ENCODE measurements at regions not wholly inside any gene's neighbourhood (a gene's known extent, or its start where the extent isn't known, plus 50 kb on each side); places are given as distances from the start of the nearest gene placed in this dataset.

GRCh38 chr5:158537366-158537765, 562.4 kb downstream of the EBF1 start:
- H2AFZ ChIP-seq (ENCODE audit: low read depth, low read length, severe bottlenecking) = no peak overlapping the region
- H3K4me2 ChIP-seq (ENCODE audit: low read depth, low read length, poor library complexity, severe bottlenecking) = no peak overlapping the region
- no peaks in the 10 kb centered on the region for H4K20me1 ChIP-seq (ENCODE audit: low read depth, low read length)
- no peaks in the 10 kb centered on the region for H3K36me3 ChIP-seq (ENCODE audit: low read length)
- H3K27me3 ChIP-seq (ENCODE audit: low read length) = no peaks in the 10 kb centered on the region
- no peaks in the 10 kb centered on the region for H3F3A ChIP-seq (ENCODE audit: insufficient read depth)
- TF ChIP-seq EZH2phosphoT487 (conservative IDR thresholded peaks at IDR 0.05; ENCODE audit: low read length) (no peak), CTCF (IDR thresholded peaks at IDR 0.05; ENCODE audit: insufficient read depth, low read length, poor library complexity, severe bottlenecking) (no peak)
- no peaks in the 10 kb centered on the region for H3K9me3 ChIP-seq (ENCODE audit: insufficient read depth, low read length)
- no peak overlapping the region for H3K27ac ChIP-seq (ENCODE audit: low read depth, low read length)
- H3K4me3 ChIP-seq (ENCODE audit: insufficient read depth, low read length, poor library complexity, severe bottlenecking) = no peak overlapping the region
- H3K79me2 ChIP-seq (ENCODE audit: insufficient read depth, low read length) = no peaks in the 10 kb centered on the region
- H3K9me2 ChIP-seq (replicated peaks; ENCODE audit: insufficient read depth, low read length) = no peaks in the 10 kb centered on the region
- H3K9ac ChIP-seq (ENCODE audit: low read length) = no peak overlapping the region

GRCh38 chr5:158534203-158534602, 565.5 kb downstream of the EBF1 start:
- no peaks in the 10 kb centered on the region for H3K9me3 ChIP-seq (ENCODE audit: insufficient read depth, low read length)

GRCh38 chr5:158532739-158533138, 567.0 kb downstream of the EBF1 start:
- Histone ChIP-seq H3K9me2 (replicated peaks; ENCODE audit: insufficient read depth, low read length) (no peaks in the 10 kb centered on the region), H3K4me3 (ENCODE audit: insufficient read depth, low read length, poor library complexity, severe bottlenecking) (no peak overlapping the region), H3K4me2 (ENCODE audit: low read depth, low read length, poor library complexity, severe bottlenecking) (no peak overlapping the region), H3K36me3 (ENCODE audit: low read length) (no peaks in the 10 kb centered on the region), H3K9ac (ENCODE audit: low read length) (no peak overlapping the region), H2AFZ (ENCODE audit: low read depth, low read length, severe bottlenecking) (no peak overlapping the region), H4K20me1 (ENCODE audit: low read depth, low read length) (no peaks in the 10 kb centered on the region), H3K79me2 (ENCODE audit: insufficient read depth, low read length) (no peaks in the 10 kb centered on the region), H3F3A (ENCODE audit: insufficient read depth) (no peaks in the 10 kb centered on the region), H3K9me3 (ENCODE audit: insufficient read depth, low read length) (no peaks in the 10 kb centered on the region), H3K27me3 (ENCODE audit: low read length) (no peaks in the 10 kb centered on the region), H3K27ac (ENCODE audit: low read depth, low read length) (no peak overlapping the region)
- no peak for TF ChIP-seq CTCF (IDR thresholded peaks at IDR 0.05; ENCODE audit: insufficient read depth, low read length, poor library complexity, severe bottlenecking)
- no peak for TF ChIP-seq EZH2phosphoT487 (conservative IDR thresholded peaks at IDR 0.05; ENCODE audit: low read length)

More at GRCh38 chr5:158534203-158534602, 565.5 kb downstream of the EBF1 start:
- Histone ChIP-seq H3K27me3 (ENCODE audit: low read length) (no peaks in the 10 kb centered on the region), H2AFZ (ENCODE audit: low read depth, low read length, severe bottlenecking) (no peak overlapping the region), H3F3A (ENCODE audit: insufficient read depth) (no peaks in the 10 kb centered on the region), H3K4me3 (ENCODE audit: insufficient read depth, low read length, poor library complexity, severe bottlenecking) (no peak overlapping the region), H3K36me3 (ENCODE audit: low read length) (no peaks in the 10 kb centered on the region), H3K27ac (ENCODE audit: low read depth, low read length) (no peak overlapping the region), H3K4me2 (ENCODE audit: low read depth, low read length, poor library complexity, severe bottlenecking) (no peak overlapping the region), H3K9ac (ENCODE audit: low read length) (no peak overlapping the region), H4K20me1 (ENCODE audit: low read depth, low read length) (no peaks in the 10 kb centered on the region), H3K9me2 (replicated peaks; ENCODE audit: insufficient read depth, low read length) (no peaks in the 10 kb centered on the region), H3K79me2 (ENCODE audit: insufficient read depth, low read length) (no peaks in the 10 kb centered on the region)
- TF ChIP-seq EZH2phosphoT487 (conservative IDR thresholded peaks at IDR 0.05; ENCODE audit: low read length) = no peak
- no peak for TF ChIP-seq CTCF (IDR thresholded peaks at IDR 0.05; ENCODE audit: insufficient read depth, low read length, poor library complexity, severe bottlenecking)

Measured in SU-DHL-6 (cell line).